ENCODE measurements at regions not wholly inside any gene's neighbourhood (a gene's known extent, or its start where the extent isn't known, plus 50 kb on each side); places are given as distances from the start of the nearest gene placed in this dataset.

DNA sequence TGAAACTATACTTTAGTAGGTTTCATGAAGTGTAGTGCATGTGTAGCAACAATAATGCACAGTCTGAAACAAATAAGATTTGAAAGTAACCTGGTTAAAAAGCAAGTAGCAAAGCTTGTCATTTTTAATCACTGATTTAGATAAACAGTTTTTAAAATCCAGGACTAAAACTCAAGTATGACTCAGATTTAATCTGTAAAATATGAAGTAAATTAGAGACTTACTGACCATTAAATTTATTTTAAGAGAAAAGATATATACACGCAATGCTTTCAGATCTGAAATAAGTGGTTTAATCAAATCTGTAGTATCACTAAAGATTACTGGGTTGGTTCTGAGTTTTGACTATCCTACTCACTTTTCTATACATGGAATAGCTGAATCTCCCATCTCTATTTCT, 300.7 kb upstream of the RBMS3 start (continued):
- TF ChIP-seq EZH2phosphoT487 (IDR thresholded peaks at IDR 0.05; ENCODE audit: unreplicated experiment) (no peak), STAT1 (IDR thresholded peaks at IDR 0.05; ENCODE audit: unreplicated experiment) (no peak), REST (IDR thresholded peaks at IDR 0.05; ENCODE audit: unreplicated experiment) (no peak)
- TF ChIP-seq, protein P1, sequence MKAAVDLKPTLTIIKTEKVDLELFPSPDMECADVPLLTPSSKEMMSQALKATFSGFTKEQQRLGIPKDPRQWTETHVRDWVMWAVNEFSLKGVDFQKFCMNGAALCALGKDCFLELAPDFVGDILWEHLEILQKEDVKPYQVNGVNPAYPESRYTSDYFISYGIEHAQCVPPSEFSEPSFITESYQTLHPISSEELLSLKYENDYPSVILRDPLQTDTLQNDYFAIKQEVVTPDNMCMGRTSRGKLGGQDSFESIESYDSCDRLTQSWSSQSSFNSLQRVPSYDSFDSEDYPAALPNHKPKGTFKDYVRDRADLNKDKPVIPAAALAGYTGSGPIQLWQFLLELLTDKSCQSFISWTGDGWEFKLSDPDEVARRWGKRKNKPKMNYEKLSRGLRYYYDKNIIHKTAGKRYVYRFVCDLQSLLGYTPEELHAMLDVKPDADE (IDR thresholded peaks at IDR 0.05) = no peak

- Histone ChIP-seq H3F3A (replicated peaks; ENCODE audit: low read depth) (no peaks in the 10 kb centered on the region), H3K27me3 (ENCODE audit: insufficient read depth) (no peaks in the 10 kb centered on the region), H3K4me2 (no peak overlapping the region), H3K27ac (ENCODE audit: low read depth) (no peak overlapping the region), H3K79me2 (replicated peaks; ENCODE audit: insufficient read depth) (no peaks in the 10 kb centered on the region), H3K36me3 (ENCODE audit: insufficient read depth) (no peaks in the 10 kb centered on the region), H3K4me1 (ENCODE audit: insufficient read depth) (no peaks in the 10 kb centered on the region), H3K9me2 (ENCODE audit: insufficient read depth) (no peaks in the 10 kb centered on the region), H4K20me1 (replicated peaks; ENCODE audit: insufficient read depth) (no peaks in the 10 kb centered on the region), H3K4me3 (no peak overlapping the region), H2AFZ (no peak overlapping the region)
- Mint-ChIP-seq H3K27ac (no peak overlapping the region), H3K4me1 (no peaks in the 10 kb centered on the region), H3K27me3 (ENCODE audit: insufficient read depth, low read depth, poor library complexity) (no peaks in the 10 kb centered on the region), H3K9me3 (no peaks in the 10 kb centered on the region), H3K36me3 (ENCODE audit: low read depth) (no peaks in the 10 kb centered on the region), H3K4me3 (no peak overlapping the region)
- no peak for DNase-seq (ENCODE audit: low spot score)
- no peak for TF ChIP-seq CREB1 (CRISPR knock-in tag; IDR thresholded peaks at IDR 0.05; ENCODE audit: low read depth)
- no peak for TF ChIP-seq NANOG (IDR thresholded peaks at IDR 0.05; ENCODE audit: borderline replicate concordance)
- no peak for TF ChIP-seq REST (IDR thresholded peaks at IDR 0.05; ENCODE audit: unreplicated experiment)
- TF ChIP-seq ZNF462 (CRISPR knock-in tag; IDR thresholded peaks at IDR 0.05) = no peak
- TF ChIP-seq EZH2phosphoT487 (IDR thresholded peaks at IDR 0.05; ENCODE audit: unreplicated experiment) = no peak
- no peak for ATAC-seq
Observed at GRCh38 chr3:28980631-28981030, 300.2 kb upstream of the RBMS3 start.
